ENCODE measurements at regions not wholly inside any gene's neighbourhood (a gene's known extent, or its start where the extent isn't known, plus 50 kb on each side); places are given as distances from the start of the nearest gene placed in this dataset.

DNA sequence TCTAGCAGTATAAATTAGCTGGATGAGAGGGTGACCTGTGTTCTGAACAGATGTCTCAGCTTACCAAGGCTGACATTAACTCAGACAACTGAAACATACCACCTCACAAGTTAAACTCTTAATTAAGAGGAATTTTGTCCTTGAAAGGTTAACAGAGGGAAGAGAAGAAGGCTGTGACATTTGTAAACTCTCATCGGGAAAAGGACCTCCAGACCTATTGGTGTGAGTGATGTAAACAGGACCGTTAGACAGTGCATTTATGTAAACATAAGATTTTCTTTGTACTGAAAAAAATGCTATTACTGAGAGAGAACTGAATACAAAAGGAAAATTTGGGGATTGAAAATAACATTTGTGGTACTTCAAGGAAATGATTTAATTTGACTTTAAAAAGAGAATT, 308.4 kb upstream of the DIAPH2 start:
- no peaks in the 10 kb centered on the region for H3K9me3 ChIP-seq (ENCODE audit: low read depth)
- no peaks in the 10 kb centered on the region for H3K36me3 ChIP-seq
- H3K4me3 ChIP-seq = no peak overlapping the region
- no peaks in the 10 kb centered on the region for H3K4me1 ChIP-seq (ENCODE audit: low read depth)
- TF ChIP-seq, protein P1, sequence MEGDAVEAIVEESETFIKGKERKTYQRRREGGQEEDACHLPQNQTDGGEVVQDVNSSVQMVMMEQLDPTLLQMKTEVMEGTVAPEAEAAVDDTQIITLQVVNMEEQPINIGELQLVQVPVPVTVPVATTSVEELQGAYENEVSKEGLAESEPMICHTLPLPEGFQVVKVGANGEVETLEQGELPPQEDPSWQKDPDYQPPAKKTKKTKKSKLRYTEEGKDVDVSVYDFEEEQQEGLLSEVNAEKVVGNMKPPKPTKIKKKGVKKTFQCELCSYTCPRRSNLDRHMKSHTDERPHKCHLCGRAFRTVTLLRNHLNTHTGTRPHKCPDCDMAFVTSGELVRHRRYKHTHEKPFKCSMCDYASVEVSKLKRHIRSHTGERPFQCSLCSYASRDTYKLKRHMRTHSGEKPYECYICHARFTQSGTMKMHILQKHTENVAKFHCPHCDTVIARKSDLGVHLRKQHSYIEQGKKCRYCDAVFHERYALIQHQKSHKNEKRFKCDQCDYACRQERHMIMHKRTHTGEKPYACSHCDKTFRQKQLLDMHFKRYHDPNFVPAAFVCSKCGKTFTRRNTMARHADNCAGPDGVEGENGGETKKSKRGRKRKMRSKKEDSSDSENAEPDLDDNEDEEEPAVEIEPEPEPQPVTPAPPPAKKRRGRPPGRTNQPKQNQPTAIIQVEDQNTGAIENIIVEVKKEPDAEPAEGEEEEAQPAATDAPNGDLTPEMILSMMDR (IDR thresholded peaks at IDR 0.05; ENCODE audit: low read depth, low read length) = no peak
- no peak for DNase-seq (ENCODE audit: low read depth in 1 of 2, low spot score in 1 of 2)
- no peaks in the 10 kb centered on the region for H3K27me3 ChIP-seq
- no peak overlapping the region for H3K27ac ChIP-seq

DNA sequence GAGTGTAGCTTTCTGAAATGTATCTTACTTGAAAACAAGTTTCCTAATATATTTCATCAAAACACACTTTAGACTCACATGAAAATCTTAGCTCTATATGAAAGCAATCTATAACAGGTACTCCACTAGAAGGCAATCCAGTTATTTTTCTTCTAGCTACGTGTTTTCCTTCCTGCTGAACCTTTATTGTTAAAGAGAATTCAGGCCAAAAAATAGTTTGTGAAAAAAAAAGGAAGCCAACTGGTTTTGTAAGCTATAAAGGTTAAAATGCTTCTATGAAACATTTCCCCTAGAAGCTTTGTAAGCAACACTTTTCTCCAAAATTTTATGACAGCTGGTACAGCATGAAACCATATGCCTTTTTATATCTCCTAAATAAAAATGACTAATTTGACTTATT, 304.7 kb upstream of the DIAPH2 start:
- Histone ChIP-seq H3K4me3 (no peak overlapping the region), H3K36me3 (no peaks in the 10 kb centered on the region), H3K27ac (no peak overlapping the region), H3K4me1 (ENCODE audit: low read depth) (no peaks in the 10 kb centered on the region), H3K9me3 (ENCODE audit: low read depth) (peaks cover 3% of the 10 kb centered on the region), H3K27me3 (no peaks in the 10 kb centered on the region)
- no peak for DNase-seq (ENCODE audit: low read depth in 1 of 2, low spot score in 1 of 2)
- TF ChIP-seq, protein P1 (IDR thresholded peaks at IDR 0.05; ENCODE audit: low read depth, low read length) = no peak

DNA sequence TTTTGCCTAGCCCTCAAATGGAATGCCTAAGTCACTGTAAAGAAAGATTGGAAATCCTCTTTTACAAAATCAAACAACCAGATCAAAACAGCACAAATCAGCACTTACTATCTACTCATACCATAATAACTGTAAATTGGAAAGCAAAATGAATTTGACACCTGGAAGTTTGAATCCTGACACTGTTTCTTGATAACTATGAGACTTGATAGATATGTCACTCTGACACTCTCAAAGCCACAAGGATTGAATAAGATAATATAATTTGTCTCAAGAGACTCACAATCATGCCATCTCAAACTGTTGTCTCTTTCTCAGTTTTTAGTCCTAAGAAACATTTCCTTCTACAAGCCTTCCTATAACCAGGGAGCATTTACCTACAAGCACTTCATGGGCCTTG, 302.6 kb upstream of the DIAPH2 start:
- TF ChIP-seq, protein P1 (IDR thresholded peaks at IDR 0.05; ENCODE audit: low read depth, low read length) = no peak
- H3K4me3 ChIP-seq = no peak overlapping the region
- H3K36me3 ChIP-seq = no peaks in the 10 kb centered on the region
- peaks cover 3% of the 10 kb centered on the region for H3K9me3 ChIP-seq (ENCODE audit: low read depth)
- no peaks in the 10 kb centered on the region for H3K4me1 ChIP-seq (ENCODE audit: low read depth)
- H3K27me3 ChIP-seq = no peaks in the 10 kb centered on the region
- no peak for DNase-seq (ENCODE audit: low read depth in 1 of 2, low spot score in 1 of 2)
- no peak overlapping the region for H3K27ac ChIP-seq

DNA sequence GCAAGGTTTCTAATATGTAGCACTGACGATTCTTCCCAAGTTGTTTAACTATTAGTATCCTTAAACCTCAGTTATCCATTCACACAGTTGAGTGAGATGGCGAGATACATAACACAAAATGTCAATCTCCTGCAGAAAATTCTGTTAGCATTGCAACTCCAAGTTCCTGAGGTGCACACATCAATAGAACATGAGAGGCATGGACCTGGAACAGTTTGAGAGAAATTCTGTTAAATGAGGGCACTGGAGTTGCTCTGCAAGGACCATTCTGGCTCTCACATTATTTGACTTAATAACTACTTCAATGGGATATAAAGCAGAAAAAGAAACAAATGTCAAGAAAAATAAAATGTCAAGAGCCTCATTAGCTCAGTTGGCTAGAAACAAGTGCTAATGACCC, 301.2 kb upstream of the DIAPH2 start:
- Histone ChIP-seq H3K36me3 (no peaks in the 10 kb centered on the region), H3K4me3 (no peak overlapping the region), H3K4me1 (ENCODE audit: low read depth) (no peaks in the 10 kb centered on the region), H3K27ac (no peak overlapping the region), H3K27me3 (no peaks in the 10 kb centered on the region), H3K9me3 (ENCODE audit: low read depth) (peaks cover 3% of the 10 kb centered on the region)
- TF ChIP-seq, protein P1 (IDR thresholded peaks at IDR 0.05; ENCODE audit: low read depth, low read length) = no peak
- no peak for DNase-seq (ENCODE audit: low read depth in 1 of 2, low spot score in 1 of 2)

DNA sequence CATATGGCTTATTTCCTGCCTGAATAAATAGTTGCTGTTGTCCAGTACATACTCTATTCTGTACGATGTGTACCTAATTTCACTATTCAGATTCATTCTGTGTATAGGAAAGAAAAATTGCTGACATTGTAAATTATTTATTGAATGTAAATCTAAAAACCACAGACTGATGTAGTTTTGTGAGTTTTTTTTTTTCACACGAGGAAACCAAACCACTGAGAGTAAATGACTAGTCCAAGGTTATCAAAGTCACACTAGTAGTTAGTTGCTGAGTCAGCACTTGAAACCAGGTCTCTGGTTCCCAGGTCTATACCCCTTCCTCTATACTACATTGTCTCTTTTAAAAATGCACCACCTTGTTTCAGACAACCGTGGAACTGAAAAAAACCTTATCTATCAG, 298.3 kb upstream of the DIAPH2 start:
- Histone ChIP-seq H3K4me1 (ENCODE audit: low read depth) (no peaks in the 10 kb centered on the region), H3K9me3 (ENCODE audit: low read depth) (peaks cover 3% of the 10 kb centered on the region), H3K27ac (no peak overlapping the region), H3K36me3 (no peaks in the 10 kb centered on the region), H3K4me3 (no peak overlapping the region), H3K27me3 (no peaks in the 10 kb centered on the region)
- TF ChIP-seq, protein P1 (IDR thresholded peaks at IDR 0.05; ENCODE audit: low read depth, low read length) = no peak
- no peak for DNase-seq (ENCODE audit: low read depth in 1 of 2, low spot score in 1 of 2)

DNA sequence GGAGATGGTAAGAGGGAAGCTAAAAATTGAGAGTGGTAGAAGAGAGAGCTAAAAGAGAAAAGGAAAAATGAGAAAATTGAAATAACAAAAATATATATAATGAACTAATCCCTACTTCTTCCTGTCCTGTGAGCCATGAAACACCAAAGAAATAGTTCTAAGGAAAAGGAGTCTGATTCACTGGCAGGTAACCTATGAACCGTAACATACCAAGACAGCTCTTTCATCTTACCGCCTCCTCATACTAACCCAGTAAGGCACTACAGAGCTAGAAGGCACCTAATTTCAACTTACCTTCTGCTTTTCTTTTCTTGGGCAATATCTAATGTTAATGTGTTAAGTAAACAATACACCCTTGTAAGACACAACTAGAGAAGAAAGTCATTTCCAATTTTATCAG, 297.7 kb upstream of the DIAPH2 start:
- Histone ChIP-seq H3K9me3 (ENCODE audit: low read depth) (peaks cover 3% of the 10 kb centered on the region), H3K27ac (no peak overlapping the region), H3K4me3 (no peak overlapping the region), H3K4me1 (ENCODE audit: low read depth) (no peaks in the 10 kb centered on the region), H3K27me3 (no peaks in the 10 kb centered on the region), H3K36me3 (no peaks in the 10 kb centered on the region)
- TF ChIP-seq, protein P1 (IDR thresholded peaks at IDR 0.05; ENCODE audit: low read depth, low read length) = no peak
- DNase-seq (ENCODE audit: low read depth in 1 of 2, low spot score in 1 of 2) = no peak
